ENCODE measurements at regions not wholly inside any gene's neighbourhood (a gene's known extent, or its start where the extent isn't known, plus 50 kb on each side); places are given as distances from the start of the nearest gene placed in this dataset.

- TF ChIP-seq CTCF (IDR thresholded peaks at IDR 0.05) (no peak), POLR2A (IDR thresholded peaks at IDR 0.05) (no peak)
These were observed 1094.0 kb upstream of the B3GALT2 start for GRCh38 chr1:194280463-194280862.

Measured in heart left ventricle (tissue), 13 donors.